Lung (tissue), 11 donors: ENCODE measurements at regions not wholly inside any gene's neighbourhood (a gene's known extent, or its start where the extent isn't known, plus 50 kb on each side); places are given as distances from the start of the nearest gene placed in this dataset.

Source experiments
- ATAC-seq: fragments of 200-7000 bp; cut with Tn5 transposase; one replicate; pipeline ENCODE4 v1.9.1; 2020; ENCODE audit warnings: moderate number of reproducible peaks; ENCODE audit not compliant: insufficient read depth, low FRiP score
- DNase-seq, 3 donors: peaks; one replicate each; pipeline ENCODE4 v3.0.0-alpha.2; 2013 to 2017
- H3K27ac ChIP-seq, 2 donors: one replicate each; pipeline ENCODE4 v1.5.1; 2013; ENCODE audit warnings: mild to moderate bottlenecking in 2 of 2, moderate library complexity in 2 of 2, control low read depth in 1 of 2, inconsistent platforms in 1 of 2, low read depth in 1 of 2, low read length in 1 of 2
- H3K27me3 ChIP-seq, 3 donors: one replicate each; pipeline ENCODE4 v1.5.1; 2013; ENCODE audit warnings: low read length in 2 of 3; ENCODE audit not compliant: control insufficient read depth in 3 of 3, insufficient read depth in 3 of 3
- H3K36me3 ChIP-seq, 4 donors: one replicate each; pipeline ENCODE4 v1.5.1; 2013; ENCODE audit warnings: low read length in 4 of 4, mild to moderate bottlenecking in 1 of 4, moderate library complexity in 1 of 4; ENCODE audit not compliant: control insufficient read depth in 4 of 4, insufficient read depth in 4 of 4
- H3K4me1 ChIP-seq, 5 donors: one replicate each; pipeline ENCODE4 v1.5.1; 2013; ENCODE audit warnings: low read length in 5 of 5, mild to moderate bottlenecking in 2 of 5, moderate library complexity in 1 of 5; ENCODE audit not compliant: control insufficient read depth in 5 of 5, insufficient read depth in 5 of 5
- H3K4me3 ChIP-seq: one replicate; pipeline ENCODE4 v1.5.1; 2013; ENCODE audit warnings: mild to moderate bottlenecking, control low read depth, moderate library complexity
- H3K9ac ChIP-seq, 2 donors: one replicate each; pipeline ENCODE4 v1.5.1; 2013; ENCODE audit warnings: low read length in 2 of 2, control low read depth in 1 of 2; ENCODE audit not compliant: insufficient read depth in 1 of 2
- H3K9me3 ChIP-seq, 4 donors: one replicate each; pipeline ENCODE4 v1.5.1; 2013; ENCODE audit warnings: low read length in 3 of 4, mild to moderate bottlenecking in 1 of 4, moderate library complexity in 1 of 4; ENCODE audit not compliant: control insufficient read depth in 4 of 4, insufficient read depth in 3 of 4
- CTCF ChIP-seq: IDR thresholded peaks from 2 replicates; pipeline ENCODE4 v1.5.1; 2012; ENCODE audit warnings: mild to moderate bottlenecking; ENCODE audit errors: control extremely low read depth, extremely low read depth
- WGBS, 2 donors: extraction: QIAGEN DNeasy Blood & Tissue Kit; methylation state at CpG; one replicate each; pipeline ENCODE4 v1.1.7; 2013; 5-methylcytosine and 5-hydroxymethylcytosine counted together
- donor health status: control.
- donor health status: control.
- donor health status: Bipolar disorder and iron deficiency.
- donor health status: healthy.
- donor health status: DM: yes; HTN: yes; CAD: no.

DNA sequence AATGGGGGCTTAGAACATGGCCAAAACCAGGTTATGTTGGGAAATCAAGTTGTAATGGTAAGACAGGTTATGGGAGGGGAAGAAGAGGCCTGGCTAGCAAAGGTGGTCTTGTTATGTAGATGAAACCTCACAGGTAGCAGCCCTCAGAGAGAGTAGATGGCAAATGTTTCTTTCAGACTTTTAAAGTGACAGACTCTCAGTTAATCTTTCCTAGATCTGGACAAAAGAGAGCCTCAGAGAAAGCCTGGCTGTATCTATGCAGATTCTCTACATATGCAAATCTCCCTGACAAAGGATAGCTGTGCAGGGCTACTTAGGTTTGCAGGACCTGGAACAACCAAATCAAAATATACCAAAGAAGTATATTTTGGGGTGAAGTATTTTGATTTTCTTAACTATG lies 284.1 kb upstream of the AMOT start:
- no peaks in the 10 kb centered on the region for H3K36me3 ChIP-seq
- H3K27ac ChIP-seq: no peak overlapping the region
- TF ChIP-seq CTCF: no peak
- H3K4me3 ChIP-seq: no peak overlapping the region
- peaks cover 0 to 23% (median 0%) of the 10 kb centered on the region in 3 donors for H3K27me3 ChIP-seq
- ATAC-seq: no peak
- H3K4me1 ChIP-seq: no peaks in the 10 kb centered on the region
- DNase-seq: no peak
- H3K9me3 ChIP-seq: peaks cover 0 to 4% (median 0%) of the 10 kb centered on the region in 4 donors
- no peak overlapping the region for H3K9ac ChIP-seq

DNA sequence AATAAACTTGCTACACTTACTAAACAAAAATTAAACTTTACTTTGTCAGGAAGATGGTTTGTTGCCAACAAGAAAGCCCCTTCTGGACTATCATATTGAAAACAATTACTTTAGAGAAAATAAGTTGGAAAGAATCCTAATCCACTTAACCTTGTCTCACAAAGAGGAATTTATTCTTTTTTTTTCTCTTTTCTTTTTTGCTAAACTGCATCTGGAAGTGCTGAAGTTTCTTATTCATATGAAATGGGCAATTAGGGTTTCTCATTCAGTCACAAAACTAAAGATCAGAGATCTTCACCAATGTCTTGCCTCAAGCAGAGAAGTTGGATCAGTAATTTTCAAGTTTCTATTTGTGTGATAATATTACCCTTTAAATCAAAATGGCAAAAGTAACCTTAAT lies 234.9 kb upstream of the AMOT start:
- H3K4me1 ChIP-seq: no peaks in the 10 kb centered on the region
- H3K27ac ChIP-seq: no peak overlapping the region
- H3K4me3 ChIP-seq: no peak overlapping the region
- H3K9ac ChIP-seq: no peak overlapping the region
- ATAC-seq: no peak
- H3K36me3 ChIP-seq: no peaks in the 10 kb centered on the region
- H3K27me3 ChIP-seq: peaks cover 0 to 15% (median 0%) of the 10 kb centered on the region in 3 donors
- no peaks in the 10 kb centered on the region for H3K9me3 ChIP-seq
- DNase-seq: no peak
- no peak for TF ChIP-seq CTCF

DNA sequence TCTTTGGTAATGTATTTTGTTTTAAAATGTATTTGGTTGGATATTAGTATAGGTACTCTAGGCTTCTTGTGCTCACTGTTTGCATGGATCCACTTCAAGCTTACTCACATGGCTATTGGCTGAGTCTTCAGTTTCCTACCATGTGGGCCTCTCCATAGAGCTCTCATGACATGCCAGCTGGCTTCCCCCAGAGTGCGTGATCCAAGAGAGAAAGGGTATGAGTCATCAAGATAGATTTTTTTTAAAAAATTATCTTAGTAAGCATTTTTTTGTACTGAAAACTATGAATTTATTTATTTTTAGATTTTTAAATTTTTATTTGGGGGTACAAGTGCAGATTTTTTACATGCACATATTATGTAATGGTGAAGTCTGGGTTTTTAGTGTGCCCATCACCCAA lies 219.1 kb upstream of the AMOT start:
- Histone ChIP-seq H3K27me3 (peaks cover 0 to 10% (median 0%) of the 10 kb centered on the region in 3 donors), H3K27ac (no peak overlapping the region), H3K4me3 (no peak overlapping the region), H3K4me1 (no peaks in the 10 kb centered on the region), H3K9ac (no peak overlapping the region), H3K36me3 (no peaks in the 10 kb centered on the region), H3K9me3 (peaks cover 0 to 3% (median 0%) of the 10 kb centered on the region in 4 donors)
- DNase-seq (peak in 1 of 3 donors; percentile 0), ATAC-seq (no peak)
- no peak for TF ChIP-seq CTCF
- 64 to 85% methylated on average over 1 of the region's 1 CpG for WGBS, 2 donors

- Histone ChIP-seq H3K9ac (no peak overlapping the region), H3K27ac (no peak overlapping the region), H3K4me3 (no peak overlapping the region), H3K9me3 (peaks cover 0 to 5% (median 0%) of the 10 kb centered on the region in 4 donors), H3K27me3 (peaks cover 0 to 10% (median 0%) of the 10 kb centered on the region in 3 donors), H3K36me3 (no peaks in the 10 kb centered on the region), H3K4me1 (no peaks in the 10 kb centered on the region)
- WGBS, 2 donors: 71 to 91% methylated on average over 6 of the region's 6 CpGs
- no peak for TF ChIP-seq CTCF
- DNase-seq (no peak), ATAC-seq (no peak)
Observed at GRCh38 chrX:113058634-113059033, 218.0 kb upstream of the AMOT start.
